Ishikawa (cell line): ENCODE measurements at regions not wholly inside any gene's neighbourhood (a gene's known extent, or its start where the extent isn't known, plus 50 kb on each side); places are given as distances from the start of the nearest gene placed in this dataset.

Experiments
- CEBPB ChIP-seq: IDR thresholded peaks from 2 replicates; pipeline ENCODE4 v1.6.1; 2012
- CREB1 ChIP-seq: IDR thresholded peaks from 2 replicates; pipeline ENCODE4 v1.6.1; 2012; ENCODE audit warnings: low read depth
- EP300 ChIP-seq: IDR thresholded peaks from 2 replicates; pipeline ENCODE4 v1.6.1; 2012; ENCODE audit warnings: borderline replicate concordance
- MAX ChIP-seq: IDR thresholded peaks from 2 replicates; pipeline ENCODE4 v1.6.1; 2012
- NFIC ChIP-seq: IDR thresholded peaks from 2 replicates; pipeline ENCODE4 v1.6.1; 2012
- RAD21 ChIP-seq: IDR thresholded peaks from 2 replicates; pipeline ENCODE4 v1.6.1; 2012; ENCODE audit warnings: low read depth
- YY1 ChIP-seq: IDR thresholded peaks from 2 replicates; pipeline ENCODE4 v1.6.1; 2012; ENCODE audit warnings: low read depth

- no peak for TF ChIP-seq CEBPB
- no peak for TF ChIP-seq MAX
- no peak for TF ChIP-seq EP300
- TF ChIP-seq RAD21 = no peak
- no peak for TF ChIP-seq NFIC
- TF ChIP-seq CREB1 = no peak
- no peak for TF ChIP-seq YY1
Measured at GRCh38 chr5:39577529-39577928, 152.7 kb upstream of the DAB2 start.
